Epithelial cell of esophagus (primary cell): ENCODE measurements at regions not wholly inside any gene's neighbourhood (a gene's known extent, or its start where the extent isn't known, plus 50 kb on each side); places are given as distances from the start of the nearest gene placed in this dataset.

ENCODE experiments used
- DNase-seq: peaks from one replicate; pipeline ENCODE4 v3.0.0; 2010; ENCODE audit warnings: low read depth
- H3K4me3 ChIP-seq: 2 replicates; pipeline ENCODE4 v1.5.1; 2011; ENCODE audit warnings: mild to moderate bottlenecking, low read length, control low read depth
- TF ChIP-seq, protein P1 (sequence below): IDR thresholded peaks from 2 replicates; pipeline ENCODE4 v1.5.1; 2011; ENCODE audit warnings: low read depth, mild to moderate bottlenecking, low read length, control low read depth, inconsistent platforms; ENCODE audit not compliant: insufficient read depth; ENCODE audit errors: missing control alignments

DNA sequence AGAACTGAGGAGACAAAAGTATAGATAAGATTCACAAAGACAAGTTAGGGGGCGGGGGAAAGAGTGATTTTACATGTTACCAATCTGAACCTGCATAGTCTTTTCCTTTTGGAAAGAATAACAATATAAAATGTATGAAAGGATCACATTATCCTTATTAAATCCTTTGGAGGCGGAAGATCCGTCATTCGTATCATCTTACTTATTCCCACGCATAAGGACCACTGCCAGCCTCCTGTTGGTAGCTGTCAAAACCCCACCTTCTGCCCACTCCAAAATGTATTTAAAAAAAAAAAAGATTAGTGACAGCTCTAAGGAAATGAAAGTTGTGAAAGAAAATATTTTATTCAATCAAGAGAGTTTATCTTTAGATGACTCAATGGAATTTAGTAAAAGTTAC, 821.0 kb upstream of the CELF2 start:
- no peak for DNase-seq
- TF ChIP-seq, protein P1, sequence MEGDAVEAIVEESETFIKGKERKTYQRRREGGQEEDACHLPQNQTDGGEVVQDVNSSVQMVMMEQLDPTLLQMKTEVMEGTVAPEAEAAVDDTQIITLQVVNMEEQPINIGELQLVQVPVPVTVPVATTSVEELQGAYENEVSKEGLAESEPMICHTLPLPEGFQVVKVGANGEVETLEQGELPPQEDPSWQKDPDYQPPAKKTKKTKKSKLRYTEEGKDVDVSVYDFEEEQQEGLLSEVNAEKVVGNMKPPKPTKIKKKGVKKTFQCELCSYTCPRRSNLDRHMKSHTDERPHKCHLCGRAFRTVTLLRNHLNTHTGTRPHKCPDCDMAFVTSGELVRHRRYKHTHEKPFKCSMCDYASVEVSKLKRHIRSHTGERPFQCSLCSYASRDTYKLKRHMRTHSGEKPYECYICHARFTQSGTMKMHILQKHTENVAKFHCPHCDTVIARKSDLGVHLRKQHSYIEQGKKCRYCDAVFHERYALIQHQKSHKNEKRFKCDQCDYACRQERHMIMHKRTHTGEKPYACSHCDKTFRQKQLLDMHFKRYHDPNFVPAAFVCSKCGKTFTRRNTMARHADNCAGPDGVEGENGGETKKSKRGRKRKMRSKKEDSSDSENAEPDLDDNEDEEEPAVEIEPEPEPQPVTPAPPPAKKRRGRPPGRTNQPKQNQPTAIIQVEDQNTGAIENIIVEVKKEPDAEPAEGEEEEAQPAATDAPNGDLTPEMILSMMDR: no peak
- no peak overlapping the region for H3K4me3 ChIP-seq

GRCh38 chr10:10197423-10197822, 820.2 kb upstream of the CELF2 start:
- H3K4me3 ChIP-seq: no peak overlapping the region
- no peak for DNase-seq
- TF ChIP-seq, protein P1: no peak

DNA sequence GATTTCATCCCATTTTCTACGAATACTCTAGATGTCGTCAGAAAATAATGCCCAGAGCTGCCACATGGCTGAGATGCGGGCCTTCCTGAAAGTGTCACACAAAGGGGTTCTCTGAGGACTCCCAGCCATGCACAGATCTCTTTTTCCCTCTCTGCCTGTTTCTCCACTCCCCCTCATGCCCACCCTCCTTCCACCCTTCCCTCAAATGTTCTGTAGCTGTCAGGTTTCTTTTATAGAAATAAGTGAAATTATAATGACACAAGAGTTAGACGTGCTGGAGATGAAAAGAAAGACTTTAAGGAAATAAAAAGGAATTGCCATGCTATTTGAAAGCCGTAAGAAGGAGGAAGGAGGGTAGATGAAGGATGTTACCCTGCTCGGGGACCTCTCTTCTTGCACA, 819.3 kb upstream of the CELF2 start:
- no peak overlapping the region for H3K4me3 ChIP-seq
- TF ChIP-seq, protein P1: no peak
- no peak for DNase-seq

DNA sequence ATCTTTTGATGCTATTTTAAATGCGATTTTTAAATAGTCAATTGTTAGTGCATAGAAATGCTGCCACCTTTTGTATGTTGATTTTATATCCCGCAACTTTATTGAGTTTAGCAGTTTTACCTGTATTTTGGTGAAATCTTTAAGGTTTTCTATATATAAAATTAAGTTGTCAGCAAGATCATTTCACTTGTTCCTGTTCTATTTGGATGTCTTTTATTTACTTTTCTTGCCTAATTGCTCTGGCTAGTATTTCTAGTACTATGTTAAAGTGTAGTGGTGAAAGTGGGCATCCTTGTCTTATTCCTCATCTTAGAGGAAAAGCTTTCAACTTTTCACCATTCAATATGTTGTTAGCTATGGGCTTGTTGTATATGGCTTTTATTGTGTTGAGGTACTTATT, 813.3 kb upstream of the CELF2 start:
- TF ChIP-seq, protein P1: no peak
- no peak for DNase-seq
- no peak overlapping the region for H3K4me3 ChIP-seq

- no peak overlapping the region for H3K4me3 ChIP-seq
- TF ChIP-seq, protein P1: no peak
- no peak for DNase-seq
Observed at GRCh38 chr10:10205906-10206305, 811.8 kb upstream of the CELF2 start.

- TF ChIP-seq, protein P1: no peak
- H3K4me3 ChIP-seq: no peak overlapping the region
- DNase-seq: no peak
Observed at GRCh38 chr10:10207538-10207937, 810.1 kb upstream of the CELF2 start.

DNA sequence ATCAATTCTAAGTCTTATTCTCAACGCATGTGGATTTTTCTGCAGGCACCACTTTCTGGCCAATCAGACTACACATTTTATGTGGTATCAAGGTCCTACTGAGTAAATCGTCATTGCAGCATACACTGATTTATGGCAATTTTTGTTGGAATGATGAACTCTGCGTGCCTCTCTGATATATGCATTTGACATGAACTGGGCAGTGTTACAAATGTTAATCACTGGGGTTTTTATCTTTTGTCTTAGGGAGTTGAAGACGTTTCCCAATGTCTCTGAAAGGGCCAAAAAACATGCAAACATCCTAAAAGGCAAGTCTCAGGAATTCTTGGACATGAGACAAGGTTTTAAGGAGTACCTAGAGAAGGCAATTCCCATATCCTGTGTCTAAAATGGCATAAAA, 809.5 kb upstream of the CELF2 start:
- TF ChIP-seq, protein P1: no peak
- H3K4me3 ChIP-seq: no peak overlapping the region
- no peak for DNase-seq
